Stimulated activated naive CD4-positive, alpha-beta T cell (primary cell): ENCODE measurements at regions not wholly inside any gene's neighbourhood (a gene's known extent, or its start where the extent isn't known, plus 50 kb on each side); places are given as distances from the start of the nearest gene placed in this dataset.
"Not testable (repeated sequence)": the region's sequence is repeated elsewhere in the genome, so short reads cannot be mapped to it uniquely, and the experiment has no call there.

Source experiments
- DNase-seq, 6 experiments: peaks; one replicate each; lab custom pipeline; 2025; lab: John Stamatoyannopoulos, UW

- no peak for DNase-seq
These were observed 76.4 kb downstream of the MAGED4 start for GRCh38 chrX:52261125-52261462.

GRCh38 chrX:52261463-52262194 lies 76.9 kb downstream of the MAGED4 start:
- peak; percentile 77 to 99 (median 87) for DNase-seq

- no peak for DNase-seq
These were observed 77.5 kb downstream of the MAGED4 start for GRCh38 chrX:52262195-52262546.

- DNase-seq: no peak
These were observed 78.7 kb downstream of the MAGED4 start for GRCh38 chrX:52263417-52263816.

- DNase-seq: no peak
These were observed 81.0 kb downstream of the MAGED4 start for GRCh38 chrX:52265713-52266112.

GRCh38 chrX:52268502-52268901 lies 83.8 kb downstream of the MAGED4 start:
- not testable (repeated sequence) for DNase-seq

- no peak for DNase-seq
These were observed 85.9 kb downstream of the MAGED4 start for GRCh38 chrX:52270453-52271116.

GRCh38 chrX:52271206-52271605 lies 86.5 kb downstream of the MAGED4 start:
- DNase-seq: no peak

GRCh38 chrX:52277666-52278065 lies 91.2 kb upstream of the XAGE2 start:
- DNase-seq: no peak

GRCh38 chrX:52280812-52281211 lies 88.0 kb upstream of the XAGE2 start:
- DNase-seq: no peak

GRCh38 chrX:52284865-52285264 lies 84.0 kb upstream of the XAGE2 start:
- no peak for DNase-seq

GRCh38 chrX:52298968-52299367 lies 69.9 kb upstream of the XAGE2 start:
- not testable (repeated sequence) for DNase-seq

- not testable (repeated sequence) for DNase-seq
These were observed 60.3 kb upstream of the XAGE2 start for GRCh38 chrX:52308532-52308931.
